ENCODE measurements at regions not wholly inside any gene's neighbourhood (a gene's known extent, or its start where the extent isn't known, plus 50 kb on each side); places are given as distances from the start of the nearest gene placed in this dataset.

DNA sequence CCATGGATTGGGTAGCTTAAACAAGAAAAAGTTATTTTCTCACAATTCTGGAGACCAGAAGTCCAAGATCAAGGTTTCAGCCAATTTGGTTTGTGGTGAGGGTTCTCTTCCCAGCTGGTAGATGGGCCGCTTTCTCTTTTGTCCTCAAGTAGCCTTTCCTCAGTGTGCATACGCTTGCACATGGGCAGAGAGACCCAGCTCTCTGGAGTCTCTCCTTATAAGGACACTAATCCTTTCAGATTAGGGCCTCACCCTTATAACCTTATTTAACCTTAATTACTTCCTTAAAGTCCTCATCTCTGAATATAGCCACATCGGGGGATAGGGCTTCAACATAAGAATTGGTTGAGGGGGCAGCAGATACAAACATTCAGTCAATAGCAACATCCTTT, 68.4 kb upstream of the NLK start:
- DNase-seq, result no peak
- H3K4me3 ChIP-seq, result no peak overlapping the region
- H3K27ac ChIP-seq, result no peak overlapping the region
- no peaks in the 10 kb centered on the region for H3K36me3 ChIP-seq
- H3K27me3 ChIP-seq (replicated peaks in 1 of 7), result no peaks in the 10 kb centered on the region
- WGBS, 5 donors, result 93 to 96% (median 94%) methylated on average over 3 of the region's 3 CpGs
- TF ChIP-seq POLR2AphosphoS5 (IDR thresholded peaks at IDR 0.05) (no peak), CTCF (IDR thresholded peaks at IDR 0.05 in 8 of 11, conservative IDR thresholded peaks at IDR 0.05 in 3 of 11) (no peak), POLR2A (IDR thresholded peaks at IDR 0.05) (no peak)
- peaks cover 0 to 2% (median 0%) of the 10 kb centered on the region in 6 donors for H3K4me1 ChIP-seq
- intact Hi-C loops (cut with DNase I; ENCODE audit: low total_unique reads), result no loop called here
- H3K9me3 ChIP-seq, result no peaks in the 10 kb centered on the region

- Histone ChIP-seq H3K4me3 (no peak overlapping the region), H3K4me1 (peaks cover 0 to 5% (median 0%) of the 10 kb centered on the region in 6 donors), H3K27me3 (replicated peaks in 1 of 7) (no peaks in the 10 kb centered on the region), H3K9me3 (no peaks in the 10 kb centered on the region), H3K27ac (no peak overlapping the region), H3K36me3 (no peaks in the 10 kb centered on the region)
- DNase-seq, result no peak
- intact Hi-C loops (cut with DNase I; ENCODE audit: low total_unique reads), result no loop called here
- TF ChIP-seq POLR2AphosphoS5 (IDR thresholded peaks at IDR 0.05) (no peak), POLR2A (IDR thresholded peaks at IDR 0.05) (no peak), CTCF (IDR thresholded peaks at IDR 0.05 in 8 of 11, conservative IDR thresholded peaks at IDR 0.05 in 3 of 11) (no peak)
- 83 to 90% (median 87%) methylated on average over 6 of the region's 6 CpGs for WGBS, 5 donors
Observed at GRCh38 chr17:27974531-27975145, 67.8 kb upstream of the NLK start.

DNA sequence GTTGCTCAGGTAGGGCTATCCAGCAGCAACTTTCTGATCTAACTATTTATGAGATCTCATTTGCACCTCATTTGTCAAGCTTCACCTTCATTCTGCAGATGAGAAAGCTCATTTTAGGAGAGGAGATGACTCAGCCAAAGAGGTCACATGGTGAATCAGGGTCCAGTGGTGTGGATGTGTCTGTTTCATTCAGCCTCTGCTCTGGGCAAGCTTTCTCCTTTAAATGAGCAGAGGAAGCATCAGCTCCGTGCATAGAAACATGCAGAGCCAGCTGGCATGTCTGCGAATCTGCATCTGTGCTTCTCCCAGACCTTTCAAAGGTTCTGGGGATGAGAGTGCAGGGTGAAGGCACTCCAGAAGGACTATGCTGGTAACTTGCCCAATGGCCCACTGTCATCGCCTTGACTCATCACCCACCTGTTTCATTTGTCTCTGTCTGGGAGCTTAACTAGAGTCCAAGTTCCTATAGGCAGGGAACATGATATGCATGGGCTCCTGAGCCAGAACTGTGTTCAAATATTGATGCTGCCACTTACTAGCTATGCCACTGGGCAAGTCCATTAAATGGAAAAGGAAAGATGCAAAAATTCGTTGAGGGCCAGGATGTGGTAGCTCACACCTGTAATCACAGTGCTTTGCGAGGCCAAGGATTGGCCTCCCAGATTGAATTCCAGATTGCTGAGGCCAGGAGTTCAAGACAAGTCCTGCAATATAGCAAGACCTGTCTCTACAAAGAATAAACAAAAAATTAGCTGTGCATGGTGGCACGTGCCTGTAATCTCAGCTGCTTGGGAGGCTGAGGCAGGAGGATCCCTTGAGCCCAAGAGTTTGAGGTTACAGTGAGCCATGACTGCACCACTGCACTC, 67.1 kb upstream of the NLK start:
- intact Hi-C loops (cut with DNase I; ENCODE audit: low total_unique reads), result no loop called here
- H3K4me3 ChIP-seq, result no peak overlapping the region
- H3K4me1 ChIP-seq, result peaks cover 0 to 9% (median 0%) of the 10 kb centered on the region in 6 donors
- no peak overlapping the region for H3K27ac ChIP-seq
- no peaks in the 10 kb centered on the region for H3K36me3 ChIP-seq
- no peaks in the 10 kb centered on the region for H3K9me3 ChIP-seq
- WGBS, 5 donors, result 79 to 90% (median 85%) methylated on average over 6 of the region's 6 CpGs
- no peak for DNase-seq
- H3K27me3 ChIP-seq (replicated peaks in 1 of 7), result no peaks in the 10 kb centered on the region
- TF ChIP-seq CTCF (IDR thresholded peaks at IDR 0.05 in 8 of 11, conservative IDR thresholded peaks at IDR 0.05 in 3 of 11) (no peak), POLR2A (IDR thresholded peaks at IDR 0.05) (no peak), POLR2AphosphoS5 (IDR thresholded peaks at IDR 0.05) (no peak)

- Histone ChIP-seq H3K36me3 (no peaks in the 10 kb centered on the region), H3K4me1 (peaks cover 0 to 9% (median 0%) of the 10 kb centered on the region in 6 donors), H3K27me3 (replicated peaks in 1 of 7) (no peaks in the 10 kb centered on the region), H3K27ac (no peak overlapping the region), H3K9me3 (no peaks in the 10 kb centered on the region), H3K4me3 (no peak overlapping the region)
- no peak for DNase-seq
- WGBS, 5 donors, result 78 to 85% (median 83%) methylated on average over 3 of the region's 3 CpGs
- intact Hi-C loops (cut with DNase I; ENCODE audit: low total_unique reads), result no loop called here
- no peak for TF ChIP-seq CTCF (IDR thresholded peaks at IDR 0.05 in 8 of 11, conservative IDR thresholded peaks at IDR 0.05 in 3 of 11)
- no peak for TF ChIP-seq POLR2AphosphoS5 (IDR thresholded peaks at IDR 0.05)
- no peak for TF ChIP-seq POLR2A (IDR thresholded peaks at IDR 0.05)
Observed at GRCh38 chr17:27976331-27976730, 66.1 kb upstream of the NLK start.

Measured in spleen (tissue), 11 donors.